ENCODE measurements at regions not wholly inside any gene's neighbourhood (a gene's known extent, or its start where the extent isn't known, plus 50 kb on each side); places are given as distances from the start of the nearest gene placed in this dataset. TPM values are rescaled to one million over a fixed set of nuclear protein-coding genes. Genes with fewer than 3 reads are reported as not detected.

- H3K27me3 ChIP-seq (ENCODE audit: low read length) = no peaks in the 10 kb centered on the region
- H3K9me2 ChIP-seq (replicated peaks; ENCODE audit: insufficient read depth, low read length) = no peaks in the 10 kb centered on the region
- no peaks in the 10 kb centered on the region for H4K20me1 ChIP-seq (ENCODE audit: insufficient read depth, low read depth, low read length)
- H3K9ac ChIP-seq (ENCODE audit: low read length) = no peak overlapping the region
- no peaks in the 10 kb centered on the region for H3K36me3 ChIP-seq (ENCODE audit: insufficient read depth, low read length)
- H3K79me2 ChIP-seq (ENCODE audit: low read length) = no peaks in the 10 kb centered on the region
- H2AFZ ChIP-seq (ENCODE audit: low read length) = no peak overlapping the region
- DNase-seq = no peak
- no peak overlapping the region for H3K4me3 ChIP-seq (ENCODE audit: low read length)
- no peak overlapping the region for H3K4me2 ChIP-seq (ENCODE audit: low read depth, low read length, poor library complexity, severe bottlenecking)
- H3K9me3 ChIP-seq (ENCODE audit: low read length) = peaks cover 35% of the 10 kb centered on the region
- no peaks in the 10 kb centered on the region for H3K4me1 ChIP-seq (ENCODE audit: low read length)
- no peak overlapping the region for H3K27ac ChIP-seq (ENCODE audit: low read length)
These were observed 112.8 kb downstream of the MAGEB5 start for GRCh38 chrX:26328608-26329319.

GRCh38 chrX:26309262-26309661, 93.3 kb downstream of the MAGEB5 start:
- Histone ChIP-seq H3K36me3 (ENCODE audit: insufficient read depth, low read length) (no peaks in the 10 kb centered on the region), H3K27ac (ENCODE audit: low read length) (no peak overlapping the region), H3K9me3 (ENCODE audit: low read length) (peaks cover 26% of the 10 kb centered on the region), H3K4me3 (ENCODE audit: low read length) (no peak overlapping the region), H3K9me2 (replicated peaks; ENCODE audit: insufficient read depth, low read length) (no peaks in the 10 kb centered on the region), H3K27me3 (ENCODE audit: low read length) (no peaks in the 10 kb centered on the region), H3K4me1 (ENCODE audit: low read length) (no peaks in the 10 kb centered on the region), H3K4me2 (ENCODE audit: low read depth, low read length, poor library complexity, severe bottlenecking) (no peak overlapping the region), H4K20me1 (ENCODE audit: insufficient read depth, low read depth, low read length) (no peaks in the 10 kb centered on the region), H2AFZ (ENCODE audit: low read length) (no peak overlapping the region), H3K79me2 (ENCODE audit: low read length) (no peaks in the 10 kb centered on the region), H3K9ac (ENCODE audit: low read length) (no peak overlapping the region)
- DNase-seq = no peak

DNA sequence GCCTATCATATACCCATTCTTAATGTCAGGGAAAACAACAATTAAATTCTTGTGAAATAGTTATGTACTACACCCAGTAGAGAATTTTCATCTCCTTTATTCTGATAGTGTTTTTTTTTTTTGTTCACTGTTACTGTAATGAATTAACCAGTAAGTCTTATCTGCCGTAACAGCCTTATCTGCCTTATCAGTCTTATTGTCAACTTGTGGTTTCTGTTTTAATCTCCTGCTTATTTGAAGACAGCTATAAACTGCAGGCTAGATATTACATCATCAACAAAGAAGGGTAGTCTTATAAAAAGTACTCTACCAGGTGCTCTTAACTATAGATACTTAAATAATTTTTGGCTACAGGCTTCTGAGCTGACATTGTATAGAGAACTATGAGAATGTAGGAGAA, 79.5 kb downstream of the MAGEB5 start:
- DNase-seq = no peak
- Histone ChIP-seq H3K4me3 (ENCODE audit: low read length) (no peak overlapping the region), H3K79me2 (ENCODE audit: low read length) (no peaks in the 10 kb centered on the region), H3K27ac (ENCODE audit: low read length) (no peak overlapping the region), H2AFZ (ENCODE audit: low read length) (no peak overlapping the region), H3K4me1 (ENCODE audit: low read length) (no peaks in the 10 kb centered on the region), H3K9ac (ENCODE audit: low read length) (no peak overlapping the region), H3K9me2 (replicated peaks; ENCODE audit: insufficient read depth, low read length) (no peaks in the 10 kb centered on the region), H3K9me3 (ENCODE audit: low read length) (peaks cover 26% of the 10 kb centered on the region), H4K20me1 (ENCODE audit: insufficient read depth, low read depth, low read length) (no peaks in the 10 kb centered on the region), H3K36me3 (ENCODE audit: insufficient read depth, low read length) (no peaks in the 10 kb centered on the region), H3K4me2 (ENCODE audit: low read depth, low read length, poor library complexity, severe bottlenecking) (no peak overlapping the region), H3K27me3 (ENCODE audit: low read length) (no peaks in the 10 kb centered on the region)

- Histone ChIP-seq H3K4me3 (ENCODE audit: low read length) (no peak overlapping the region), H3K36me3 (ENCODE audit: insufficient read depth, low read length) (no peaks in the 10 kb centered on the region), H3K4me2 (ENCODE audit: low read depth, low read length, poor library complexity, severe bottlenecking) (no peak overlapping the region), H3K79me2 (ENCODE audit: low read length) (no peaks in the 10 kb centered on the region), H2AFZ (ENCODE audit: low read length) (no peak overlapping the region), H3K9me3 (ENCODE audit: low read length) (peaks cover 13% of the 10 kb centered on the region), H3K9ac (ENCODE audit: low read length) (no peak overlapping the region), H4K20me1 (ENCODE audit: insufficient read depth, low read depth, low read length) (no peaks in the 10 kb centered on the region), H3K9me2 (replicated peaks; ENCODE audit: insufficient read depth, low read length) (no peaks in the 10 kb centered on the region), H3K27me3 (ENCODE audit: low read length) (no peaks in the 10 kb centered on the region), H3K27ac (ENCODE audit: low read length) (no peak overlapping the region), H3K4me1 (ENCODE audit: low read length) (no peaks in the 10 kb centered on the region)
- DNase-seq = no peak
These were observed 70.9 kb downstream of the MAGEB5 start for GRCh38 chrX:26286836-26287235.

Small RNA genes lying in the stretch of these regions (small RNA-seq; reads per million reads assigned to genes)
- gene AC005345.1 (not detected), gene RF00019 (not detected), gene RNU1-142P (not detected)

Measured in Karpas-422 (cell line).